ENCODE measurements at regions not wholly inside any gene's neighbourhood (a gene's known extent, or its start where the extent isn't known, plus 50 kb on each side); places are given as distances from the start of the nearest gene placed in this dataset.

DNA sequence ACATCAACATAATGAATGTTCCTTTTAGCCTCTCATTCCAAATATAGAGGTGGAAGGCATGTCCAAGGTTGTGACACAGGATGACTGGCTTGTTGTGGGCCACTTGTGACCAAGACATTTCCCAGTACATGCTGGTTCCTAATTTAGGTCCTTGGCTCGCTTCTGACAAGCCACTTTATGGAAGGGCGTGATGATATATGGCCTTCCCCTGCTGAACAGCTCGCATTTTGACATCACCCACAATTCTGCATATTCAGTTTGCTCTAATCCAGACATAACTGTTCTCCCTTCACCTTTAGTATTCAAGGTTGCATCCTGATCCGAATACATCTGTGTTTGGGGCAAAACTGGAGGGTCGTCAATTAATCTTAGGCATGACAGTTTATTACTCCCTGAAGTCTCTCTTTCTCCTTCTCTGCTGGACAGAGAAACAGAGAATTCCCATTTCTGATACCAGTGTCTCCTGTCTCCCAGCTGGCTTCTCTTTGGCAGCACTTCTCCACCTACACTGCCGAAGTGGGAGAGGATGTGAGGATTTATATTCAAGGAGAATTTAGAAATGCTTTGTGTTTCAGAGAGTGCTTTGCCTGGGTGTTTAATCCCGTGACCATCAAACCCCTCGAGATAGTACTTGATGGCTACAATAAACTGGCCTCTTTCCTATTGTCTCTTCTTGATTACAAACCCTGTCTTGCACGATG lies 815.5 kb upstream of the RBFOX1 start:
- no peak for DNase-seq (ENCODE audit: low read depth, low spot score)

DNA sequence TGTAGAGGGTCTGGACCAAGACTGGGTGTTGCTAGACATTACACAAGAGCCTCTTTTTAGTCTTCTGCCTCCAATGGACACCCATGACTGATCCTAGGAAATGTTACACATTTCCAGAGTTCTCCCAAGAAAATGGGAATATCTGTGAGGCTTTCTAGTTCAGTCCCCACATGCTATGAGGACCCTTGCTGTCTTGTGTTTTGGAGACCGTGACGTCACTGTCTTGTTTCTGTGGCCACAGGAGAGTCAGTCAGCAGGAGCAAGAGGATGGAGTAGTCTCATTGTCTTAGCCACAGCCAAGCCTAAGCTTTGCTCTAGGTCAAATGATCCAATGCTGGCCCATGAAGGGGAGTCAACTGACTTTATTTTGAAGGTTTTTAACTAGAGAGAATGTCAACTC lies 820.1 kb upstream of the RBFOX1 start:
- no peak for DNase-seq (ENCODE audit: low read depth, low spot score)

DNA sequence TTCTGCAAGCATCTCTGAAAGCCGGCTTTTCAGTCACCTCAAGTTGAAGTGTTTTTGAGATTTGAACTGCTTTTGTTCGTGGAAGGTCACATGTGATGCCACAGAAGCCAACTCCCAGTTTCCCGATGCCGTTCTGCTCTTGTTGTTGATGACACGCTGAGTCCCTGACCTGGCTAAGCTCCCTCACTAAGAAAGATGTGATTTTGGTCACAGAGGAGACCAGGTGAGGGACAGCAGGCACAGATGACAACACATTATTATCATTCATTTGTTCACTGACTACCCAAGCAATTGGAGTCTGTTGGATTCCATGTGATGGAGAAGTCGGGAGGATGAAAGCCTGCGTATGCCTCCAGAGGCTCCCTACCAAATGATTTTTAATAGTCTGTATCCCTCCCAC lies 822.4 kb upstream of the RBFOX1 start:
- DNase-seq (ENCODE audit: low read depth, low spot score): no peak

DNA sequence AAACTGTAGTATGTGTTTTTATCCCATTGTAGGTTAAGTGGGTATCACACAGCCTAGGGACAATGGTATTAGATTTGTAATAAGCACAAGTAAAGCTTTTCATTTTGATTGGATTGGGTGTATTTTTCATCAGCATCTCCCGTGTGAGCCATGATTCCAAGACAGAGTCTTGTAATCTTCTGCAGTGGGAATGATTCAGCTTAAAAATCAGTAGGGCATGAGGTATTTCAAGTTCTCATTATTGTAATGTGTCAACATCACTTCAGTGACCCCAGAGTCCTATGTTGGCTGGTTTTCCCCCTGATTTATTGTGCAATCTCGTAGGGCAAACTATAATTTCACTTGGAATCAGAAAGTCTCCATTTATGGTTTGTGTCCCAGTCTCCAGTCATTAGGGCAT lies 833.2 kb upstream of the RBFOX1 start:
- DNase-seq (ENCODE audit: low read depth, low spot score): no peak

DNA sequence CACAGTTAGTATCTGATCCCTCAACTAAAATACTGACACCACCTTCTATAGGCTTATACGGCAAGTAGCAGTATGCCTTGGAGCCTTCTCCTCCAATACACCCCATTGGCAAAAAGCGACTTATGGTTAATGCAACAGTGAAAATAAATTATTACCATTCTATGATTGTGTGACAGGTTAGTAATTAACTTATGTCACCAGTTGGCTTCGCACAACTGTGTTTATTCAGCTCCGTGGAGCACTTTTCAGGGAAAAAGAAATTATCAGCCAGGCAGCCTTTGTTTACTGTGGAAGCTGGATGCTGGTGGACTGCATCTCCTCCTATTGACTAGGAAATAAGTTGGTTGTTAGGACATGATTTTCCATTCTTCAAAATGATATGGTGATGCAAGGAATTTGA lies 833.8 kb upstream of the RBFOX1 start:
- DNase-seq (ENCODE audit: low read depth, low spot score): no peak

DNA sequence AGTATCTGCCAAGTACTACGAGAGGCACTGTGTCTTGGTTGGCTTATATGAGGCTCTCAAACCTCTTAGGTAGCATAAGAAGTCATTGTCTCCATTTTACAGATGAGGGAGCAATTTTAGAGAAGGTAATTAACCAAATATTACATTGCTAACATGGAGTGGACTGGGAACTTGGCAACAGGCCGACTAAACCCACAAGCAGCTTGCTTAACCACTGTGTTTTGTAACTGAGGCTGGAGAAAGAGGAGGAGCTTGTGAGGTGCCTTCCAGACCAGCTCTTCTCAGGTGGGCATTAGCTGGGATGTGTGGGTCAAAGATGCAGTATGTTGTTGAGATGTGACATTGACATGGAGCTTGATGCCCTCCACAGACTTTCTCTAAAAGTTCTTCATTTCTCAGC lies 835.6 kb upstream of the RBFOX1 start:
- DNase-seq (ENCODE audit: low read depth, low spot score): no peak

DNA sequence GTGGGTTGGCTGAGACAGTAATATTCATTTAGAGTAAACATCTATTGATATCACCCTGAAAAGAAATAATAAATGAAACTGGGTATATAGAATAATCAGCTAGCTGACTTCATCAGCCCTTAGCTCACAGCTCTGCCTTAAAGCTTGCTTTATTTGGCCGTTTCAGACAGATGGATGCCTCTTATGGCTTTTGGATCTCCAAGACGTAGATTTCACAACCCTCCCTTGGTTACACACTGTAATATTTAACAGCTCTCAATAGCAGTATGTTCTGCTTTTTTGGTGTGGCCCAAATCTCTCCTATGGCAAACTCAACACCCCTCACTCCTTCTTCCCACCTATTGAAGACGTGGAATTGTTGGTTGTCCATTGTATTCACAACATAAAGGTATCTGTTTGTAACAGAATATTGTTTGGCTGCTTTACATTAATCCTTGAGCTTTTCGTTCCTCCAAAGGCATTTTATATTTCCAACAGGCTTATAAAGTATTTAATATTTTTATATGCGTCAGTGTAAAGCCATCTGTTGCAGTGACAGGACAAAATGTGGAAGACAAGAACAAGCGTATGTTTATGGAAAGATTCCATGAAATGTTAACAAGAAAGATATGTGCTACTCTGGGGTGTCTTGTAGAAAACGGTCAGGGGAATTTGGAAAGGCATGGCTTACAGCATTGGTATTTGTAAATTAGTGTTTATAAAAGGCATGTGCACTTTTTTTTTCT lies 837.0 kb upstream of the RBFOX1 start:
- DNase-seq (ENCODE audit: low read depth, low spot score): no peak

DNA sequence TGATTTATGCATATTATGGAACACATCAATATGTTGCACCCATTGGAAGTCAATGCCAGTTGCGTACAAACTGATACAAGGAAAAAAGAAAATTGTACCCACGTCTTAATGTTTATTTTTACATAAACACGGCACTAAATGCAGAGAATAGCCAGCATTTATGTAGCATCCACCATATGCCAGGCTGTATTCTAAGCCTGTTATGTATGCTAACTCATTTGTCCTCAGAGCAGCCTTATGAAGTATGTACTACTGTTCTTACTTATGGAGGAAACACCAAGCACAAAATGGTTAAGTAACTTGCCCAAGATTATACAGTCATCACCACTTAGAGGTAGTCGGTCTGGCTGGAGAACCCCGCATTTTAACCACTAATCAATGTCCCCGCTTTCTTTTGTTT lies 837.9 kb upstream of the RBFOX1 start:
- no peak for DNase-seq (ENCODE audit: low read depth, low spot score)

DNA sequence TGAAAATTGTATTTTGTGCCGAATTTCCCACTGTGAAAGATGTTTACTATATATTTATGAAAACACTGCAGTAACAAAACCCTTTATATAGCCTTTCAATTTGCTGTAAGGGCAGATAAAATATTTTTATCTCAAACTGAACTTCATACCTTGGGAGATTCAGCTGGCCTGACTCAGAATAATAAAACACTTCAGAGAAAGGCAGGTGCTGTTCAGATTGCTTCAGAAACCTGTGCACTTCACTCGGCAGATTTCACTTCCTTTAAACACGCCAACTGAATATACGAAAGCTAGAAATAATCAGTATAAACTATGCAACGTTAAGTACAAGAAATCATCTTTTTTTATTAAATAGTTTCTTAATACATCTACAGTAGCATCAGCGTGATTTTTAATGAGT lies 839.1 kb upstream of the RBFOX1 start:
- DNase-seq (ENCODE audit: low read depth, low spot score): no peak

DNA sequence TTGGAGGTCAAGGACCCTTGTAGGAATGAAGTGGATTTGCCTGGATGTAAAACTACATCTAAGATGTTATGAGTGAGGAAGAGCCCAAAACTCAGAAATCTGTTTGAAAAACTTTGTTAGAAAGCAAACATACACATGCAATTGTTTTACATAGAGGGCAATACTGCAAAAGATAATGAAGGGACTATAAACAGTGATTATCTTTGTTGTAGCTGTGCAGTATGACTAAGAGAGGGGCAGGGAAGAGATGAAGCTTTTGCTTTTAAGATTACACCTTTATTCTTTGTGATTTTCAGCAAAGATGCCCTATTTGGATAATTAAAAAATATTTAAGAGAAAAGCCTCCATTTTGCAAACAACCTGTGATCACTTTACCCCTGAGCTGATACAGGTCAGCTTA lies 839.9 kb upstream of the RBFOX1 start:
- no peak for DNase-seq (ENCODE audit: low read depth, low spot score)

DNA sequence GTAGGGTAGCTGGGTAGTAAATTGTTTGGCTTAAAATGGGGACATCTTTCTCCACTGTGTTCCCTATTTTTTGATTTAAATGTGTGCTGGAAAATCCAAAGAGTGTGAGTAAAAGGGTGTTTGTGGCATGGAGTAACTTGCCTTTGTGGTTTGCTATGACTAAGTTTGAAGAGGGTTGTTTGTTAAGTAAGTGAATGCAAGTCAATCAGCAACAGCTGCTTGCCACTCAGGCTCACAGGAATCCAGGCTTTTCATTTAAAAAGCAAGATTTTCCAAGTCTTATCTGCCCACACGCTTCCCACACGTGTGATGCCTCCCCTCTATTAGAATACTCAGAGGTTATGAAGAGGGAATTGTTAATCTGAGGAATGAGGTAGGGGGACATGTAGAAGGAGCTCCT lies 847.7 kb upstream of the RBFOX1 start:
- DNase-seq (ENCODE audit: low read depth, low spot score): peak; percentile 19

DNA sequence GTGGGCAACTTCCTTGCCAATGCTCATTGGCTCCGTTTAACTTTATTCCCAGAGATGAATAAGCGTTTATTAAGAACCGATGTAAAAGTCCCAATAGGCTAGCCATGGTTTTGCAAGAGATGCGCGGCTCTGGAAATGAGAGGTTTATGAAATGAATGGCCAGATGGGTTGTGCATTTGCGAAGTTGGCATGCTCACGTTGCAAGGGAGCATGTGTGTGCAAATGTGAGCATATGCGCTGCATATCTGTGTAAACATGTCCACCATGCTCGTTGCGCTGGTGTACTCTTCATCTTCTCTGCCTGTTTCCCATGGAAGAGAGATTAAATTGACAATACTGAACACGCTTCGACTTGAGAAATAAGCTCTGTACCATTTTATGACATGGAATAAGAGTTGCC lies 848.6 kb upstream of the RBFOX1 start:
- DNase-seq (ENCODE audit: low read depth, low spot score): no peak

DNA sequence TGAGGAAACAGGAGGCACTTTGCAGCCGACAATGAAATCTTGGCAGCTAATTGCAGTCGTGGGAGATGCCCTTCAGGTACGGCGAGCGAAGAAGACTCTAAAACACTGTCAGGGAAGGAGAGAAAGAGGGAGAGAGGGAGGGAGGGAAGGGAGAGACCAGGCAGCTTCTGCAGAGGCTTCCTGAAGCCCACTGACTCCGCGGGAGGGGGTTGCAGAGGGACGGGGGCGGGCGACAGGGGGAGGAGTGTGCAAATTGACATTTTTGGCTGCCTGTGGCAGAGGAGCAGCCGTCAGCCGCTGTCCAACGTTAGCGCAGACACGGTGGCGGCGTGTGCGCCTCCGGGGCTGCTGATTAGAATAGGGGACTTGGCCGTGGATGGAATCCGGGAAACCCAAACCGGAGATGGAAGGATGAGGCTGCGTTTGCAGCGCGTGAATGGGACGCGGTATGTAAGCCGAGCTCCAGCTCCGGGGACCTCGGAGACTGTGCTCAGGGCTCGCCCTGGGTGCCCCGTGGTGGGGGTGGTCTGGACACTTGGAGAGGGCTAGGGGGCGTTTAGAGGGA lies 849.1 kb upstream of the RBFOX1 start:
- DNase-seq (ENCODE audit: low read depth, low spot score): peak; percentile 2

DNA sequence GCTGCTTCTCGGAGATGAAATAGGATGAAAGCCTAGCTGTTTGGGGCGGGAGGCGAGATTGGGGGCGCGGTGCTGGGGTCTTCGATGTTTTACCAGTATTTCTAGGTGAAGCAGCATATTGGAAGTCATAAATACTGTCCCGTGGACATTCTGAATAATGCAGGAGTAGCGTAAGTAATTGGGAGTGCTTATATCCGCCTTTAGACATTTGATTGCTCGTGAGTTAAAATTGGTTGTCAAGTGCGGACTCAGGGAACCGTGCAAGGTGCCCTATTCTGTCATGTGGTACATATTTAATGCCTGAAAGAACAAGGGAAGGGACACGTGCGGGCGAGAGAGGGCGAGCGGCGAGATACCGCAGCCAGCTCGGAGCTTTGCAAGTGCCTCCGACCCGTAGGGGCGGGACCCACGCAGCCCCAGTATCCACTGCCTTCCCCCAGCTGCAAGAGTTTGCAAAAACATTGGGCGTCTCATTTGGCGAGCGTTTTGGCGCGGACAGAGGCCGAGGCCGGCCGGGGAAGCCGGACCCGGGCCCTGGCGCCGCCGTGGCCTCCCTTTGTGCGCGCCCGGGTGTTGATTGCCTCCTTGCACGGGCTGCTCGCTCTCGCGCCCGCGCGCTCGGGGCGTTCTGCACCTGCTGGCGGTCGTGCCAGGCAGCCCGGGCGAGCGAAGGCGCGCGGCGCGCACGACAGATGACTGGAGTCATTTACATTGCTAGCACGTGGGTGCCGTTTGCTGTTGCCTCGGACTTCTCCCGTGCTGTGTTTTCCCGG lies 849.8 kb upstream of the RBFOX1 start:
- no peak for DNase-seq (ENCODE audit: low read depth, low spot score)

DNA sequence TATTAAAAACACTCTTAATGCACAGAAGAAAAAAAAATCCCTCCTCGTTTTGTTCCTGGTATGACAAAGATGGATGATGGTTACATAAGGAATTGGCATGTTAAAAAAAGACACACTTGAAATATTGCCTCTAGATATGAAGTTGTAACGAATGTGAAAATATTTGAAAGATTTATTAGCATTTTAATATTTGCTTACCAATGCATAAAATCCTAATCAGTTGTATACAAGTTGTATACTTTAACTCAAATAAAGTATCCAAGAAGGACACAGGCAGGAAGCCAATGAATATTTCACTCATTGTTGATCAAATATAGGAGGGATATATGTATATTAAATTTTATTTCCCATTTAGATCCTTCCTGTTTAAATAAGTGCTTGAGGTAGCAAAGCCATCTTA lies 850.8 kb upstream of the RBFOX1 start:
- no peak for DNase-seq (ENCODE audit: low read depth, low spot score)

DNA sequence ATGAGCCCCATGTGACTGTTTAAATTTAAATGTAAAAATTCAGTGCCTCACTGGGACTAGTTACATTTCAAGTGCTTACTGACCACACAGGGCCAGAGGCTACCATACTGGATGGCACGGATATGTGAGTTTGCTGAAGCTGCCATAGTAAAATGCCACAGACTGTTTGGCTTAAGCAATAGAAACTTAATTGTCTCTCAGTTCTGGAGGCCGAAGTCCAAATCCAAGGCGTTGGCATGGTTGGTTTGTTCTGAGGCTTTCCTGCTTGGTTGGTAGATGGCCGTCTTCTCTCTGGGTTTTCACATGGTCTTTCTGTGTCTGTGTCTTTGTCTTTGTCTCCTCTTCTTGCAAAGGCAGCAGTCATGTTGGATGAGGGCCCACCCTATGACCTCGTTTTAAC lies 878.9 kb upstream of the RBFOX1 start:
- no peak for DNase-seq (ENCODE audit: low read depth, low spot score)

DNA sequence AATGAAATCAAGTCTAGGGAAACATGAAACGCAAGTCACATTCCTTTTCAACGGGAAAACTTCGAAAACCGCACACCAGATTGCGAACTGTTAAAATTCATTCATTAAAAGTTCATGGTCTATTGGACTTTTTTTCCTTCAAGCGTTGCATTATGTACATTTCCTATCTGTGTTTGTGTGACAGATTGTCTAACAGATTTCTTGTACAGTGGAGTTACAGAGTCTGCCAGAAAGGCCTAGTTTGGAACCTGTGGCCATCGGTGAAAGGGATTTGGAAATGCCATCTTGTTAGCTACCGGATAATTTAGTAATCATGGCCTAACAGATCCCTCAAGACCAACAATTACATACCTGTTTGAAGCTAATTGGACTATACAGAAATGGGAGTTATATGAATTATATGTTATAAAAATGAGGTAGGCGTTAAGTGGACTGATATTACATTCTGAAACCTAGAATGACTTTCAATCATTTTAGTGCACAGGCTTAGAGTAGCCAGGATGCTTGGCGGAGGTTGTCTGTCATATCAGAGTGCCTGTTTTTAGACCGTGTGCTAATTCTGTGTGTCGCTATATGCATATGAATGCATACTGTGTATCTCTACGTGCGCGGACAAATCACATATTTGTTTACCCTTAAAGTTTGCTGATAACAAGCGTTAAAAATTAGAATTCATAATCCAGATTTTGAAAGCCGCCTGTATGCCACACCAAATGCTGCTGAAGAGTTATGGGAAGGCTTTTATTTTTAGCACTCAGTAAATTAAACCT lies 885.4 kb upstream of the RBFOX1 start:
- no peak for DNase-seq (ENCODE audit: low read depth, low spot score)

DNA sequence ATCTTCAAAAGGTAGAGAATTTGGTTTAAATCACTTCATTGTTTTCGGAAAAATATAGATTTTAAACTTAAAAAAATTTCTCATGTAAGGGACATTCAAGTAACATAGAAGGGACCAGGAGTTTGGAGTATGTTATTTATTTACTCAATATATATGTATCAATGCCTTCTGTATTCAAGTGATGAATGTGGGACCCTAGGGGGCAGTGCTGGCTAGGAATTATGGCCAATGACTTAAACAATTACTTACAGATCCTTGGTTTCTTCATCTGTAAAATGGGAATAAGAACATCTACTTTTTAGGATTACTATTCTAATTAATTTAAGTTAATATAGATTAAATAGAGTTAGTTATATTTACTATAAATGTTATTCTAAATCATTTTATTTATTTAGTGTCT lies 886.3 kb upstream of the RBFOX1 start:
- no peak for DNase-seq (ENCODE audit: low read depth, low spot score)

DNA sequence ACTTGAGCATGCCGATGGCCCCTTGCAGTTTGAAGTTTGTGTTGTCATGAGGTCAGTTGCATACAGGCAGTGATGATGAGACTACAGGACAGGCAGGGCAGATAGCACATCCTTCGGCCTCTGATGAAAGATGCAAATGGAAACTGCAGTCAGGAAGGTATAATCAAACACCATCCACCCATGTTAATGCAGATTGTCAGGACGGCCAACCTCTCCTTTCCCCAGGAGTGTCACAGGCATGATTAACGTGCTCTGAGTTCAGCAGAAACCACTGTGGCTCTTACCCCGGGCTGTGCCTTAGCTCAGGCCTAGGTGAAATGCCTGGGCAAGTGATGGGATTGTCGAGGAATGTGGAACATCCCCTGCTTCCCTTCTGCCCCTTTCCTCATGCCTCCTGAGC lies 893.5 kb upstream of the RBFOX1 start:
- no peak for DNase-seq (ENCODE audit: low read depth, low spot score)

DNA sequence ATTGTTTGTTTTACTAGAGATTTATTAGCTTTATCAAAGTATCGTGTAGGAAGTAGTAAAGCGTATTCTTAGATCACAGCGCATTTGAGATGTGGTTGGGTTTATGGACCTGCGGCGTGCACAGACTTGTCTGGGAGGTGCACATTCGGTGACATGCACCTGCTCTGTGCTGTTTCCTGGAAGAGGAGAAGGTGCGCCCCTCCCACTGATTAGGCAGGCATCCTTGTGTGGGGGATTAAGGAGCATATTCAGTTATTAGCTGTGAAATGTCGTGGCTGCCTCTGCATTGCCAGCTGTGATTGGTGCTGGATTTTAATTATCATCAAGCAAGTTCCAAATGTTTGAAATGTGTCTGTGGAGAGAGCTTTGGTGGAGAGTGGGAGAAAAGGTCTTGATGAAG lies 903.8 kb upstream of the RBFOX1 start:
- no peak for DNase-seq (ENCODE audit: low read depth, low spot score)

DNA sequence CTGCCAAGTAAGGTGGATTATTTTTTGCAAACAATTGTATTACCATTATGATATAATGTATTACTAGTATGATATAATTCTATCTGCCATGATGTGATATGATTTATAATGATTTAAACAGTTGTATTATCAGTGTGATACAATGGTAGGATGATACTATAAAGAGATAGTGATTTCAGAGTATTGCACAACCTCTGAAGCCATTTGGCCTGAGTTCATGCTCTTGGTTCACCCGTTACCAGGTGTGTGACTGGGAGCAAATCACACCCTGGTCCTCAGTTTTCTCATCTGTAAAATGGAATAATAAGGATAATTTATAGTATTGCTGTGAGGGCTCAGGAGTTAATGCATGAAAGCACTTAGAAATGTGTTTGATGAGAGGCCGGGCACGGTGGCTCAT lies 905.0 kb upstream of the RBFOX1 start:
- no peak for DNase-seq (ENCODE audit: low read depth, low spot score)

DNA sequence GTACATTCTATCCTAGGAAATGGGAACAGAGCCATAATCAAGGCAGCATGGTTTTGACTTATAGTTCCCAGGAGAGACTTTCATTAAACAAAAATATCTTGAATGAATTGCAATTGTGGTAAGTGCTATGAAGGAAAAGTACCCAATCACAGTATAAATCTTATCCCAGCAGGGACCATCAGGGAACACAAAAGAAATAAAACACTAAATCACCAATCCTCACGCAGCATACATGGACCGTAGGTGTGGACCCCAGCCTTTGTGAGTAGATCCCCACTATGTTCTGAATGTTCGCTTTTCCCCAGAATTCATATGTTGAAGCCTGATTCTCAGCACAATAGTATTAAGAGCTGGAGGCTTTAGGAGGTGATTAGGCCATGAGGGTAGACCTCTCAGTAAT lies 925.0 kb upstream of the RBFOX1 start:
- DNase-seq (ENCODE audit: low read depth, low spot score): no peak
